H1 (cell line): ENCODE measurements at regions not wholly inside any gene's neighbourhood (a gene's known extent, or its start where the extent isn't known, plus 50 kb on each side); places are given as distances from the start of the nearest gene placed in this dataset.
A peak's percentile ranks its signal among the peaks of the same experiment; 100 is the strongest.

Experiments
- CTCF ChIA-PET: fragments of 300-600 bp; sonication (Branson Sonifier 250); formaldehyde crosslinking; loops from one replicate; lab custom pipeline; 2021; ENCODE audit not compliant: partially characterized antibody; lab: Charles Lee
- POLR2A ChIA-PET: fragments of 300-600 bp; sonication (Branson Sonifier 250); formaldehyde crosslinking; loops from one replicate; lab custom pipeline; 2021; ENCODE audit warnings: inconsistent platforms; ENCODE audit not compliant: partially characterized antibody; lab: Charles Lee
- DNase-seq, 2 experiments: peaks; one replicate each; pipeline versions ENCODE4 v3.0.0 to v3.0.0-alpha.2; 2010 to 2022; ENCODE audit warnings: low spot score in 2 of 2, low read depth in 1 of 2, mixed read lengths in 1 of 2
- FAIRE-seq: peaks from 2 replicates; lab custom pipeline; 2011; peaks lifted over from hg19 to GRCh38; lab: Jason Lieb, UNC
- H2AFZ ChIP-seq: 2 replicates; pipeline ENCODE4 v1.8.1; 2012; ENCODE audit warnings: low read length, inconsistent platforms
- H2AK5ac ChIP-seq: 2 replicates; pipeline ENCODE4 v1.6.1; 2013; ENCODE audit warnings: low read depth, low read length
- H2BK120ac ChIP-seq: replicated peaks from 2 replicates; pipeline ENCODE3; 2013; ENCODE audit warnings: low read depth, low read length, inconsistent platforms
- H2BK12ac ChIP-seq: 2 replicates; pipeline ENCODE4 v1.6.1; 2013; ENCODE audit warnings: low read depth, low read length
- H2BK15ac ChIP-seq: 2 replicates; pipeline ENCODE4 v1.6.1; 2013; ENCODE audit warnings: low read length
- H2BK20ac ChIP-seq: 2 replicates; pipeline ENCODE4 v1.6.1; 2013; ENCODE audit warnings: low read length
- H2BK5ac ChIP-seq: 2 replicates; pipeline ENCODE4 v1.6.1; 2013; ENCODE audit warnings: low read depth, low read length
- H3K14ac ChIP-seq: 2 replicates; pipeline ENCODE4 v1.6.1; 2013; ENCODE audit warnings: inconsistent platforms; ENCODE audit not compliant: insufficient read length
- H3K18ac ChIP-seq: 2 replicates; pipeline ENCODE4 v1.6.1; 2013; ENCODE audit warnings: low read length; ENCODE audit errors: extremely low read depth
- H3K23ac ChIP-seq: 2 replicates; pipeline ENCODE4 v1.6.1; 2013; ENCODE audit warnings: inconsistent platforms; ENCODE audit not compliant: insufficient read length
- H3K23me2 ChIP-seq: 2 replicates; pipeline ENCODE4 v1.6.1; 2013; ENCODE audit warnings: low read depth, low read length
- H3K27ac ChIP-seq: 2 replicates; pipeline ENCODE4 v1.6.1; 2011; ENCODE audit warnings: low read depth, low read length, inconsistent platforms
- H3K27me3 ChIP-seq, 4 experiments: replicated peaks in 1 of 4; 1 replicate in 1 of 4; 2 replicates in 3 of 4; pipeline versions ENCODE4 v1.6.1 to v1.8.1; 2011 to 2013; ENCODE audit warnings: low read length in 3 of 4, mild to moderate bottlenecking in 3 of 4, inconsistent platforms in 2 of 4, mixed read lengths in 2 of 4, moderate library complexity in 1 of 4; ENCODE audit not compliant: control insufficient read depth in 3 of 4, insufficient read depth in 3 of 4; ENCODE audit errors: extremely low read depth in 1 of 4
- H3K36me3 ChIP-seq, 4 experiments: 2 replicates each; pipeline versions ENCODE4 v1.6.1 to v1.8.1; 2011 to 2013; ENCODE audit warnings: mild to moderate bottlenecking in 4 of 4, low read length in 3 of 4, moderate library complexity in 2 of 4, control low read depth in 1 of 4, inconsistent platforms in 1 of 4; ENCODE audit not compliant: insufficient read depth in 4 of 4, control insufficient read depth in 2 of 4
- H3K4ac ChIP-seq: replicated peaks from 2 replicates; pipeline ENCODE3; 2013; ENCODE audit warnings: low read length, low read depth, mixed read lengths, inconsistent platforms; ENCODE audit not compliant: insufficient read length
- H3K4me1 ChIP-seq, 4 experiments: replicated peaks in 1 of 4; 1 replicate in 1 of 4; 2 replicates in 3 of 4; pipeline versions ENCODE4 v1.6.1 to v1.8.1; 2011 to 2013; ENCODE audit warnings: low read length in 3 of 4, inconsistent platforms in 2 of 4, mixed read lengths in 1 of 4; ENCODE audit not compliant: insufficient read depth in 4 of 4, control insufficient read depth in 3 of 4
- H3K4me2 ChIP-seq, 2 experiments: 2 replicates each; pipeline versions ENCODE4 v1.6.1 to v1.8.1; 2011 to 2013; ENCODE audit warnings: low read depth in 2 of 2, low read length in 2 of 2, control low read depth in 1 of 2, inconsistent platforms in 1 of 2, mild to moderate bottlenecking in 1 of 2; ENCODE audit not compliant: insufficient read depth in 1 of 2
- H3K4me3 ChIP-seq, 4 experiments: fragments of 200-600, 300-600 bp in 1 of 4; sonication (generic), shearing (Covaris generic), sonication (Bioruptor Twin) in 1 of 4; 2 replicates each; pipeline versions ENCODE4 v1.5.1 to v1.8.1; 2011 to 2016; ENCODE audit warnings: low read length in 4 of 4, low read depth in 3 of 4, control low read depth in 2 of 4, inconsistent platforms in 2 of 4, mild to moderate bottlenecking in 2 of 4, mixed read lengths in 1 of 4, moderate library complexity in 1 of 4; ENCODE audit not compliant: insufficient read depth in 2 of 4; ENCODE audit errors: extremely low read depth in 1 of 4
- H3K56ac ChIP-seq: replicated peaks from 2 replicates; pipeline ENCODE3; 2013; ENCODE audit warnings: low read depth, mild to moderate bottlenecking, mixed read lengths, low read length, inconsistent platforms; ENCODE audit not compliant: insufficient read length
- H3K79me1 ChIP-seq: 2 replicates; pipeline ENCODE4 v1.6.1; 2013; ENCODE audit warnings: low read depth, low read length, control low read depth
- H3K79me2 ChIP-seq, 2 experiments: 2 replicates each; pipeline versions ENCODE4 v1.6.1 to v1.8.1; 2012 to 2013; ENCODE audit warnings: low read length in 2 of 2, mild to moderate bottlenecking in 2 of 2, inconsistent platforms in 1 of 2; ENCODE audit not compliant: insufficient read depth in 2 of 2, control insufficient read depth in 1 of 2
- H3K9ac ChIP-seq, 4 experiments: replicated peaks in 1 of 4; 1 replicate in 1 of 4; 2 replicates in 3 of 4; pipeline versions ENCODE4 v1.6.1 to v1.8.1; 2011 to 2013; ENCODE audit warnings: low read depth in 3 of 4, low read length in 3 of 4, control low read depth in 2 of 4, mild to moderate bottlenecking in 2 of 4, moderate library complexity in 2 of 4, inconsistent platforms in 1 of 4; ENCODE audit errors: extremely low read depth in 1 of 4
- H3K9me3 ChIP-seq, 2 experiments: 2 replicates each; pipeline versions ENCODE4 v1.6.1 to v1.8.1; 2012 to 2013; ENCODE audit warnings: mild to moderate bottlenecking in 2 of 2, moderate library complexity in 2 of 2, control low read depth in 1 of 2, inconsistent platforms in 1 of 2, low read depth in 1 of 2, low read length in 1 of 2, mixed read lengths in 1 of 2; ENCODE audit not compliant: insufficient read depth in 2 of 2
- H4K20me1 ChIP-seq, 2 experiments: replicated peaks in 1 of 2; 2 replicates each; pipeline versions ENCODE3 to v1.8.1; 2011 to 2013; ENCODE audit warnings: inconsistent platforms in 2 of 2, low read length in 2 of 2, mild to moderate bottlenecking in 1 of 2; ENCODE audit not compliant: insufficient read depth in 2 of 2, control insufficient read depth in 1 of 2
- H4K5ac ChIP-seq: 2 replicates; pipeline ENCODE4 v1.6.1; 2013; ENCODE audit warnings: low read length, low read depth, mixed read lengths, inconsistent platforms; ENCODE audit not compliant: insufficient read length
- H4K8ac ChIP-seq: 2 replicates; pipeline ENCODE4 v1.8.0; 2013; ENCODE audit warnings: mild to moderate bottlenecking, moderate library complexity, low read length, inconsistent platforms; ENCODE audit not compliant: insufficient read depth; ENCODE audit errors: extremely low read depth
- H4K91ac ChIP-seq: replicated peaks from 2 replicates; pipeline ENCODE3; 2013; ENCODE audit warnings: low read length, mixed read lengths, inconsistent platforms; ENCODE audit not compliant: insufficient read length
- whole genome bisulfite sequencing, 2 experiments: shearing (Covaris generic) in 1 of 2; methylation state at CpG; one replicate each; pipeline versions ENCODE4 v1.1.6 to v1.1.7; 2013 to 2015; ENCODE audit warnings: low lambda C conversion rate in 2 of 2, mixed read lengths in 2 of 2, inconsistent platforms in 1 of 2, low coverage in 1 of 2, missing lambda C conversion rate in 1 of 2; ENCODE audit not compliant: insufficient replicate concordance in 2 of 2, insufficient coverage in 1 of 2, insufficient read length in 1 of 2; ENCODE audit errors: extremely low coverage in 1 of 2, missing lambda C conversion rate in 1 of 2; 5-methylcytosine and 5-hydroxymethylcytosine counted together
- TF ChIP-seq, protein P1 (sequence below): fragments of 300-600 bp; sonication (generic); IDR thresholded peaks from 2 replicates; pipeline ENCODE4 v1.7.1; 2012; ENCODE audit warnings: low read length, moderate library complexity, mild to moderate bottlenecking, inconsistent platforms; ENCODE audit not compliant: insufficient replicate concordance

GRCh38 chr20:20875716-20876115 lies 163.3 kb upstream of the RALGAPA2 start:
- Histone ChIP-seq H3K27me3 (no peaks in the 10 kb centered on the region), H3K9me3 (no peaks in the 10 kb centered on the region), H3K56ac (no peak overlapping the region), H2AFZ (peak overlapping the region; percentile 86; the same call in 1 of the 2 replicates), H2BK5ac (no peak overlapping the region), H3K23ac (no peak overlapping the region), H2AK5ac (no peak overlapping the region), H4K91ac (no peak overlapping the region), H4K8ac (no peak overlapping the region), H4K5ac (no peak overlapping the region), H3K23me2 (no peaks in the 10 kb centered on the region), H3K4ac (no peak overlapping the region), H3K79me1 (no peaks in the 10 kb centered on the region), H3K14ac (no peak overlapping the region), H2BK15ac (no peak overlapping the region), H2BK120ac (no peak overlapping the region), H3K27ac (no peak overlapping the region), H3K9ac (no peak overlapping the region), H3K4me2 (no peak overlapping the region), H2BK12ac (no peak overlapping the region), H3K79me2 (no peaks in the 10 kb centered on the region), H3K4me3 (no peak overlapping the region), H3K18ac (no peak overlapping the region), H3K4me1 (no peaks in the 10 kb centered on the region), H2BK20ac (no peak overlapping the region), H3K36me3 (no peaks in the 10 kb centered on the region), H4K20me1 (no peaks in the 10 kb centered on the region)
- POLR2A ChIA-PET = no interaction called here
- FAIRE-seq (peak; percentile 36), DNase-seq (no peak)
- TF ChIP-seq, protein P1, sequence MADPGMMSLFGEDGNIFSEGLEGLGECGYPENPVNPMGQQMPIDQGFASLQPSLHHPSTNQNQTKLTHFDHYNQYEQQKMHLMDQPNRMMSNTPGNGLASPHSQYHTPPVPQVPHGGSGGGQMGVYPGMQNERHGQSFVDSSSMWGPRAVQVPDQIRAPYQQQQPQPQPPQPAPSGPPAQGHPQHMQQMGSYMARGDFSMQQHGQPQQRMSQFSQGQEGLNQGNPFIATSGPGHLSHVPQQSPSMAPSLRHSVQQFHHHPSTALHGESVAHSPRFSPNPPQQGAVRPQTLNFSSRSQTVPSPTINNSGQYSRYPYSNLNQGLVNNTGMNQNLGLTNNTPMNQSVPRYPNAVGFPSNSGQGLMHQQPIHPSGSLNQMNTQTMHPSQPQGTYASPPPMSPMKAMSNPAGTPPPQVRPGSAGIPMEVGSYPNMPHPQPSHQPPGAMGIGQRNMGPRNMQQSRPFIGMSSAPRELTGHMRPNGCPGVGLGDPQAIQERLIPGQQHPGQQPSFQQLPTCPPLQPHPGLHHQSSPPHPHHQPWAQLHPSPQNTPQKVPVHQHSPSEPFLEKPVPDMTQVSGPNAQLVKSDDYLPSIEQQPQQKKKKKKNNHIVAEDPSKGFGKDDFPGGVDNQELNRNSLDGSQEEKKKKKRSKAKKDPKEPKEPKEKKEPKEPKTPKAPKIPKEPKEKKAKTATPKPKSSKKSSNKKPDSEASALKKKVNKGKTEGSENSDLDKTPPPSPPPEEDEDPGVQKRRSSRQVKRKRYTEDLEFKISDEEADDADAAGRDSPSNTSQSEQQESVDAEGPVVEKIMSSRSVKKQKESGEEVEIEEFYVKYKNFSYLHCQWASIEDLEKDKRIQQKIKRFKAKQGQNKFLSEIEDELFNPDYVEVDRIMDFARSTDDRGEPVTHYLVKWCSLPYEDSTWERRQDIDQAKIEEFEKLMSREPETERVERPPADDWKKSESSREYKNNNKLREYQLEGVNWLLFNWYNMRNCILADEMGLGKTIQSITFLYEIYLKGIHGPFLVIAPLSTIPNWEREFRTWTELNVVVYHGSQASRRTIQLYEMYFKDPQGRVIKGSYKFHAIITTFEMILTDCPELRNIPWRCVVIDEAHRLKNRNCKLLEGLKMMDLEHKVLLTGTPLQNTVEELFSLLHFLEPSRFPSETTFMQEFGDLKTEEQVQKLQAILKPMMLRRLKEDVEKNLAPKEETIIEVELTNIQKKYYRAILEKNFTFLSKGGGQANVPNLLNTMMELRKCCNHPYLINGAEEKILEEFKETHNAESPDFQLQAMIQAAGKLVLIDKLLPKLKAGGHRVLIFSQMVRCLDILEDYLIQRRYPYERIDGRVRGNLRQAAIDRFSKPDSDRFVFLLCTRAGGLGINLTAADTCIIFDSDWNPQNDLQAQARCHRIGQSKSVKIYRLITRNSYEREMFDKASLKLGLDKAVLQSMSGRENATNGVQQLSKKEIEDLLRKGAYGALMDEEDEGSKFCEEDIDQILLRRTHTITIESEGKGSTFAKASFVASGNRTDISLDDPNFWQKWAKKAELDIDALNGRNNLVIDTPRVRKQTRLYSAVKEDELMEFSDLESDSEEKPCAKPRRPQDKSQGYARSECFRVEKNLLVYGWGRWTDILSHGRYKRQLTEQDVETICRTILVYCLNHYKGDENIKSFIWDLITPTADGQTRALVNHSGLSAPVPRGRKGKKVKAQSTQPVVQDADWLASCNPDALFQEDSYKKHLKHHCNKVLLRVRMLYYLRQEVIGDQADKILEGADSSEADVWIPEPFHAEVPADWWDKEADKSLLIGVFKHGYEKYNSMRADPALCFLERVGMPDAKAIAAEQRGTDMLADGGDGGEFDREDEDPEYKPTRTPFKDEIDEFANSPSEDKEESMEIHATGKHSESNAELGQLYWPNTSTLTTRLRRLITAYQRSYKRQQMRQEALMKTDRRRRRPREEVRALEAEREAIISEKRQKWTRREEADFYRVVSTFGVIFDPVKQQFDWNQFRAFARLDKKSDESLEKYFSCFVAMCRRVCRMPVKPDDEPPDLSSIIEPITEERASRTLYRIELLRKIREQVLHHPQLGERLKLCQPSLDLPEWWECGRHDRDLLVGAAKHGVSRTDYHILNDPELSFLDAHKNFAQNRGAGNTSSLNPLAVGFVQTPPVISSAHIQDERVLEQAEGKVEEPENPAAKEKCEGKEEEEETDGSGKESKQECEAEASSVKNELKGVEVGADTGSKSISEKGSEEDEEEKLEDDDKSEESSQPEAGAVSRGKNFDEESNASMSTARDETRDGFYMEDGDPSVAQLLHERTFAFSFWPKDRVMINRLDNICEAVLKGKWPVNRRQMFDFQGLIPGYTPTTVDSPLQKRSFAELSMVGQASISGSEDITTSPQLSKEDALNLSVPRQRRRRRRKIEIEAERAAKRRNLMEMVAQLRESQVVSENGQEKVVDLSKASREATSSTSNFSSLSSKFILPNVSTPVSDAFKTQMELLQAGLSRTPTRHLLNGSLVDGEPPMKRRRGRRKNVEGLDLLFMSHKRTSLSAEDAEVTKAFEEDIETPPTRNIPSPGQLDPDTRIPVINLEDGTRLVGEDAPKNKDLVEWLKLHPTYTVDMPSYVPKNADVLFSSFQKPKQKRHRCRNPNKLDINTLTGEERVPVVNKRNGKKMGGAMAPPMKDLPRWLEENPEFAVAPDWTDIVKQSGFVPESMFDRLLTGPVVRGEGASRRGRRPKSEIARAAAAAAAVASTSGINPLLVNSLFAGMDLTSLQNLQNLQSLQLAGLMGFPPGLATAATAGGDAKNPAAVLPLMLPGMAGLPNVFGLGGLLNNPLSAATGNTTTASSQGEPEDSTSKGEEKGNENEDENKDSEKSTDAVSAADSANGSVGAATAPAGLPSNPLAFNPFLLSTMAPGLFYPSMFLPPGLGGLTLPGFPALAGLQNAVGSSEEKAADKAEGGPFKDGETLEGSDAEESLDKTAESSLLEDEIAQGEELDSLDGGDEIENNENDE = no peak
- CTCF ChIA-PET = interaction anchor here (0.7 to 3.8 kb wide), 7 partner anchors 11 to 360 kb away, joined by 3 to 33 read pairs (median 4); no protein-coding TSS in a partner anchor
- 85% methylated on average over 7 of the region's 7 CpGs; no CpG with 5 or more reads in 1 of the 2 experiments for WGBS, 2 experiments
